ENCODE measurements at regions not wholly inside any gene's neighbourhood (a gene's known extent, or its start where the extent isn't known, plus 50 kb on each side); places are given as distances from the start of the nearest gene placed in this dataset.

DNA sequence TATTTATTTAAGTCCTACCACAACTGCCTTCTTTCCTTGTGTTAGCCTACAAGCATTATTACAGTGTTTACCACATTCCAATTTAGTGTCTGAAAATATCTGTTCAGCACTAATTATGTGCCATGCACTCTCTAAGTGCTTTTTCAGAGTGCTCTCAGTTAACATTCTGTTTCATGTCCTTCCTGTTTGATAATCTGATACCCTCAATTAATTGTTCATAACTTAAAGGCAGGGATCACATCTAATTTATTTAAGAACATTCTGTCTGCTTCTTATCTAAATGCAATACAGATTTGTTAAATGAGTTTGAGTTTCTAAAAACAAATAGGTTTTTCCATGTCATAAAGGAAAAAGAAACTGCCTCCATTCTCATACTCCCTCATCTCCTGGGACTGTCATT lies 649.6 kb upstream of the ATXN8OS start:
- TF ChIP-seq, protein P1, sequence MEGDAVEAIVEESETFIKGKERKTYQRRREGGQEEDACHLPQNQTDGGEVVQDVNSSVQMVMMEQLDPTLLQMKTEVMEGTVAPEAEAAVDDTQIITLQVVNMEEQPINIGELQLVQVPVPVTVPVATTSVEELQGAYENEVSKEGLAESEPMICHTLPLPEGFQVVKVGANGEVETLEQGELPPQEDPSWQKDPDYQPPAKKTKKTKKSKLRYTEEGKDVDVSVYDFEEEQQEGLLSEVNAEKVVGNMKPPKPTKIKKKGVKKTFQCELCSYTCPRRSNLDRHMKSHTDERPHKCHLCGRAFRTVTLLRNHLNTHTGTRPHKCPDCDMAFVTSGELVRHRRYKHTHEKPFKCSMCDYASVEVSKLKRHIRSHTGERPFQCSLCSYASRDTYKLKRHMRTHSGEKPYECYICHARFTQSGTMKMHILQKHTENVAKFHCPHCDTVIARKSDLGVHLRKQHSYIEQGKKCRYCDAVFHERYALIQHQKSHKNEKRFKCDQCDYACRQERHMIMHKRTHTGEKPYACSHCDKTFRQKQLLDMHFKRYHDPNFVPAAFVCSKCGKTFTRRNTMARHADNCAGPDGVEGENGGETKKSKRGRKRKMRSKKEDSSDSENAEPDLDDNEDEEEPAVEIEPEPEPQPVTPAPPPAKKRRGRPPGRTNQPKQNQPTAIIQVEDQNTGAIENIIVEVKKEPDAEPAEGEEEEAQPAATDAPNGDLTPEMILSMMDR (optimal IDR thresholded peaks at IDR 0.05 in 1 of 3, IDR thresholded peaks at IDR 0.05 in 1 of 3, conservative IDR thresholded peaks at IDR 0.05 in 1 of 3; ENCODE audit: extremely low read depth in 1 of 3, insufficient read depth in 2 of 3, low read length in 3 of 3) = no peak
- no peak for TF ChIP-seq EZH2 (IDR thresholded peaks at IDR 0.05; ENCODE audit: low read length)

Measured in keratinocyte (primary cell).